ENCODE measurements at regions not wholly inside any gene's neighbourhood (a gene's known extent, or its start where the extent isn't known, plus 50 kb on each side); places are given as distances from the start of the nearest gene placed in this dataset.

DNA sequence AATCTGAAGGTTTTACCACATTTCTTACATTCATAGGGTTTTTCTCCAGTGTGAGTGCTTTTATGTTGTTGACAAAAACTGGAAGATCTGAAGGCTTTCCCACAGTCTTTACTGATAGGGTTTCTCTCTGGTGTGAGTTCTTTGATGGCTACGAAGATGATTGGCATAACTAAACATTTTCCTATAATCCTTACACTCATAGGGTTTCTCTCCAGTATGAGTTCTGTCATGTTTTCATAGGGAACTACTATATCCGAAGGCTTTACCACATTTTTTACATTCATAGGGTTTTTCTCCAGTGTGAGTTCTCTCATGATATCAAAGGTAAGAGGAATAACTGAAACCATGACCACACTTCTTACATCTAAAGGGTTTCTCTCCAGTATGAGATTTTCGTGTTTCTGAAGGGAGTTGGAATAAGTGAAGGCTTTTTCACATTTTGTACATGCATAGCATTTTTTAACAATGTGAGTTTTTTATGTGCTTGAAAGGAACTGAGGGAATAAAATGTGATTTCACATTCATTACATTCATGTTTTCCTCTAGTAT lies 1987.7 kb downstream of the TP53TG3F start:
- no peak for ATAC-seq
- H3K4me1 ChIP-seq = no peaks in the 10 kb centered on the region
- DNase-seq = no peak
- TF ChIP-seq POLR2A (IDR thresholded peaks at IDR 0.05) = no peak
- TF ChIP-seq, protein P1, sequence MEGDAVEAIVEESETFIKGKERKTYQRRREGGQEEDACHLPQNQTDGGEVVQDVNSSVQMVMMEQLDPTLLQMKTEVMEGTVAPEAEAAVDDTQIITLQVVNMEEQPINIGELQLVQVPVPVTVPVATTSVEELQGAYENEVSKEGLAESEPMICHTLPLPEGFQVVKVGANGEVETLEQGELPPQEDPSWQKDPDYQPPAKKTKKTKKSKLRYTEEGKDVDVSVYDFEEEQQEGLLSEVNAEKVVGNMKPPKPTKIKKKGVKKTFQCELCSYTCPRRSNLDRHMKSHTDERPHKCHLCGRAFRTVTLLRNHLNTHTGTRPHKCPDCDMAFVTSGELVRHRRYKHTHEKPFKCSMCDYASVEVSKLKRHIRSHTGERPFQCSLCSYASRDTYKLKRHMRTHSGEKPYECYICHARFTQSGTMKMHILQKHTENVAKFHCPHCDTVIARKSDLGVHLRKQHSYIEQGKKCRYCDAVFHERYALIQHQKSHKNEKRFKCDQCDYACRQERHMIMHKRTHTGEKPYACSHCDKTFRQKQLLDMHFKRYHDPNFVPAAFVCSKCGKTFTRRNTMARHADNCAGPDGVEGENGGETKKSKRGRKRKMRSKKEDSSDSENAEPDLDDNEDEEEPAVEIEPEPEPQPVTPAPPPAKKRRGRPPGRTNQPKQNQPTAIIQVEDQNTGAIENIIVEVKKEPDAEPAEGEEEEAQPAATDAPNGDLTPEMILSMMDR (IDR thresholded peaks at IDR 0.05) = no peak
- peaks cover 0 to 12% (median 0%) of the 10 kb centered on the region in 4 donors for H3K9me3 ChIP-seq
- no peak overlapping the region for H3K27ac ChIP-seq
- intact Hi-C loops (cut with DNase I) = no loop called here
- H3K36me3 ChIP-seq = no peaks in the 10 kb centered on the region
- H3K27me3 ChIP-seq = no peaks in the 10 kb centered on the region
- H3K4me3 ChIP-seq = no peak overlapping the region
- WGBS (ENCODE audit: insufficient coverage, low coverage, low lambda C conversion rate, missing lambda C conversion rate) = 24% methylated on average over 3 of the region's 3 CpGs

DNA sequence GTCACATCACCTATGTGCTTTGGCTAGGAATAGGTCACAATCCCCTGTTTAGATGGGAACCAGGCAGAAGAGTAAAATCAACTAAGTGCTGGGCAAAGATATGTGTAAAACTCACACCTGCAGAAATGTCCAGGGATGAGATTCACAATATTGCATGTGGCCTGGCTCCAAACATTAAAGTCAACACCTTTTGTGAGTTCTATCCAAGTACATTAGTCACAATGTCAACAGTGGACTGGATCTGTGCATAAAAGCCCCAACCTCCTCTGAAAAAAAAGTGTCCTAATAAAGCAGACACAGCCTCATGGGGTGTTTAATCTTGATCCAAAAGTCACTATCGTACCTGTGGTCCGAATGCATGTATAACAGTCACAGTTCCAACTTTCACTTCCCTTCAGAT lies 1990.3 kb downstream of the TP53TG3F start:
- TF ChIP-seq POLR2A (IDR thresholded peaks at IDR 0.05) = no peak
- TF ChIP-seq, protein P1 (IDR thresholded peaks at IDR 0.05) = no peak
- H3K4me3 ChIP-seq = no peak overlapping the region
- intact Hi-C loops (cut with DNase I) = no loop called here
- H3K4me1 ChIP-seq = no peaks in the 10 kb centered on the region
- peaks cover 0 to 12% (median 0%) of the 10 kb centered on the region in 4 donors for H3K9me3 ChIP-seq
- DNase-seq (no peak), ATAC-seq (peak in 1 of 4 donors; percentile 54)
- H3K27ac ChIP-seq = no peak overlapping the region
- no peaks in the 10 kb centered on the region for H3K27me3 ChIP-seq
- 17% methylated on average over 2 of the region's 2 CpGs for WGBS (ENCODE audit: insufficient coverage, low coverage, low lambda C conversion rate, missing lambda C conversion rate)
- no peaks in the 10 kb centered on the region for H3K36me3 ChIP-seq

DNA sequence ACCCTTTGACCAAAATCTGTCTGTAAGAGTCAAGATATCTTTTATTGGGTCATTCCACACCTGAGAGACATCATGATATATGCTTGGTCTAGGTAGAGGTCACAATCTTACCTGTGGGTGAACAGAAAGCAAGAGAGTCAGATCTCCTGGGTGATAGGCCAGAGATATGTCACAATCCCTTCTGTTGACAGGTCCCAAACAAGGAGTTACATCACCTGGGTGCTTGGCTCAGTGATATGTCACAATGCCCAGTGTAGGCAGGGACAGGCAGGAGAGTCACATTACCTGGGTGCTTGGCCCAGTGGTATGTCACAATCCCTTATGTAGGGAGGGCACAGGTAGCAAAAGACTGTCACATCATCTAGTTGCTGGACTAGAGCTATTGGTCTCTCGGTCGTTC lies 1991.2 kb downstream of the TP53TG3F start:
- H3K36me3 ChIP-seq = no peaks in the 10 kb centered on the region
- 29% methylated on average over 2 of the region's 2 CpGs for WGBS (ENCODE audit: insufficient coverage, low coverage, low lambda C conversion rate, missing lambda C conversion rate)
- peaks cover 0 to 12% (median 0%) of the 10 kb centered on the region in 4 donors for H3K9me3 ChIP-seq
- DNase-seq (peak in 1 of 3 donors; percentile 56), ATAC-seq (peak; percentile 36 to 58 (median 46))
- H3K27me3 ChIP-seq = no peaks in the 10 kb centered on the region
- TF ChIP-seq, protein P1 (IDR thresholded peaks at IDR 0.05) = no peak
- no peak for TF ChIP-seq POLR2A (IDR thresholded peaks at IDR 0.05)
- no peak overlapping the region for H3K4me3 ChIP-seq
- no peaks in the 10 kb centered on the region for H3K4me1 ChIP-seq
- no peak overlapping the region for H3K27ac ChIP-seq
- intact Hi-C loops (cut with DNase I) = no loop called here

DNA sequence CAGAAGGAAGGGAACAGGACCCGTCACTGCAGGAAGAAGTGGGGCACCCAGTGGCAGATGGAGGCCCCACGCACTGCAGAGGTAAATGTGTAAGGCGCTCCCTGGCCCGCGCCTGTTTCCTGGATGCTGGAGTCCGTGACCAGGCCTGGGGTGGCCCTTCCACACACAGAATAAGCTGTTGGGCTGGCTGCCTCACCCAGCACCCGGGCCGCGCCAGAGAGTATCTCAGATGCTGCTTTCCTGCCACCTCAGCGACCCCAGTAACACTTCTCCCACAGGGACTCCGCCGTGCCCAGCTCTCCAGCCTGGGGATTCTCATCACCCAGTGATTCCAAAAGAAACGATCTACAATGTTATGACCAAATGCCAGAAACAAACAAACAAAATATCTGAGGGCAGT lies 1993.1 kb downstream of the TP53TG3F start:
- ATAC-seq = no peak
- no peak overlapping the region for H3K4me3 ChIP-seq
- H3K27ac ChIP-seq = no peak overlapping the region
- 69% methylated on average over 6 of the region's 13 CpGs for WGBS (ENCODE audit: insufficient coverage, low coverage, low lambda C conversion rate, missing lambda C conversion rate)
- TF ChIP-seq, protein P1 (IDR thresholded peaks at IDR 0.05) = no peak
- no peak for TF ChIP-seq POLR2A (IDR thresholded peaks at IDR 0.05)
- H3K4me1 ChIP-seq = no peaks in the 10 kb centered on the region
- no peaks in the 10 kb centered on the region for H3K36me3 ChIP-seq
- no peak for DNase-seq
- peaks cover 0 to 3% (median 0%) of the 10 kb centered on the region in 4 donors for H3K9me3 ChIP-seq
- intact Hi-C loops (cut with DNase I) = no loop called here
- H3K27me3 ChIP-seq = no peaks in the 10 kb centered on the region

DNA sequence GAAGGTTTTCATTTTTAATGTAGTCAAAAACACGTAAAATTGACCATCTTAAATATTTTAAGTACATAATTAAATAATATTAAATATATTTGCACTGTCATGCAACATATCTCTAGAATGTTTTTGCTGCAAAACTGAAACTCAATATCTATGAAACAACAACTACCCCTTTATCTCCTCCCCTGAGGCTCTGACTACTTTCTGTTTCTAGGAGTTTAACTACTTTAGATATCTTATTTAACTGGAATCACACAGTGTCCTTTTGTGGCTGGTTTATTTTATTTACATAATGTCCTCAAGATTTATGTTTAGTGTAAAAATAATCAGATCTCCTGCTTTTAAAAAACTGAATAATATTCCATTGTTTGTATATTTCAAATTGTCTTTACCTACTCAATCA lies 2003.9 kb downstream of the TP53TG3F start:
- WGBS (ENCODE audit: insufficient coverage, low coverage, low lambda C conversion rate, missing lambda C conversion rate) = 4% methylated on average over 1 of the region's 1 CpG
- DNase-seq (no peak), ATAC-seq (no peak)
- intact Hi-C loops (cut with DNase I) = no loop called here
- Histone ChIP-seq H3K27ac (no peak overlapping the region), H3K27me3 (no peaks in the 10 kb centered on the region), H3K4me3 (no peak overlapping the region), H3K9me3 (no peaks in the 10 kb centered on the region), H3K4me1 (no peaks in the 10 kb centered on the region), H3K36me3 (no peaks in the 10 kb centered on the region)
- TF ChIP-seq, protein P1 (IDR thresholded peaks at IDR 0.05) = no peak
- TF ChIP-seq POLR2A (IDR thresholded peaks at IDR 0.05) = no peak

All from right lobe of liver (tissue), 6 donors.